ENCODE measurements at regions not wholly inside any gene's neighbourhood (a gene's known extent, or its start where the extent isn't known, plus 50 kb on each side); places are given as distances from the start of the nearest gene placed in this dataset.
A peak's percentile ranks its signal among the peaks of the same experiment; 100 is the strongest.

- no peak for TF ChIP-seq LRRFIP1 (CRISPR knock-in tag; conservative IDR thresholded peaks at IDR 0.05)
- peak; percentile 75 for TF ChIP-seq KMT2B (CRISPR knock-in tag; IDR thresholded peaks at IDR 0.05)
- TF ChIP-seq HMGXB4 (CRISPR knock-in tag; IDR thresholded peaks at IDR 0.05; ENCODE audit: borderline replicate concordance in 1 of 2, low read depth in 1 of 2): peak; percentile 95 to 99
- TF ChIP-seq CEBPG (CRISPR knock-in tag; IDR thresholded peaks at IDR 0.05): peak; percentile 43; the same call in 1 of the 2 replicates
- no peak for TF ChIP-seq JUNB (CRISPR knock-in tag; IDR thresholded peaks at IDR 0.05; ENCODE audit: borderline replicate concordance)
- TF ChIP-seq ZNF672 (CRISPR knock-in tag; IDR thresholded peaks at IDR 0.05): no peak
- TF ChIP-seq HDAC2 (CRISPR knock-in tag; IDR thresholded peaks at IDR 0.05): peak; percentile 50; the same call in 1 of the 2 replicates
- TF ChIP-seq MIXL1 (CRISPR knock-in tag; IDR thresholded peaks at IDR 0.05): peak; percentile 94
- TF ChIP-seq ZNF740 (CRISPR knock-in tag; IDR thresholded peaks at IDR 0.05): no peak
- TF ChIP-seq ATF3 (CRISPR knock-in tag; IDR thresholded peaks at IDR 0.05): peak; percentile 50; the same call in 1 of the 2 replicates
- no peak for TF ChIP-seq ZNF549 (CRISPR knock-in tag; IDR thresholded peaks at IDR 0.05)
- 0 out of 2 replicates have a peak, but pooled peaks have one; percentile 14 for TF ChIP-seq ONECUT2 (CRISPR knock-in tag; IDR thresholded peaks at IDR 0.05)
- TF ChIP-seq ZNF350 (CRISPR knock-in tag; IDR thresholded peaks at IDR 0.05; ENCODE audit: borderline replicate concordance, low read depth): peak; percentile 54; the same call in 1 of the 2 replicates
- no peak for TF ChIP-seq KDM5A (IDR thresholded peaks at IDR 0.05; ENCODE audit: borderline replicate concordance, low read length)
- no peak for TF ChIP-seq PAX8 (CRISPR knock-in tag; IDR thresholded peaks at IDR 0.05; ENCODE audit: borderline replicate concordance)
- TF ChIP-seq MXD3 (CRISPR knock-in tag; IDR thresholded peaks at IDR 0.05): 0 out of 2 replicates have a peak, but pooled peaks have one; percentile 34
- peak; percentile 32; the same call in 1 of the 2 replicates for TF ChIP-seq SIX1 (CRISPR knock-in tag; IDR thresholded peaks at IDR 0.05; ENCODE audit: borderline replicate concordance)
- TF ChIP-seq NFRKB (IDR thresholded peaks at IDR 0.05): no peak
- no peak for TF ChIP-seq U2AF2 (IDR thresholded peaks at IDR 0.05; ENCODE audit: low read depth, low read length)
- TF ChIP-seq HMG20B (CRISPR knock-in tag; conservative IDR thresholded peaks at IDR 0.05): peak; percentile 65; the same call in 1 of the 2 replicates
- TF ChIP-seq ATF6 (CRISPR knock-in tag; conservative IDR thresholded peaks at IDR 0.05): peak; percentile 95; the same call in 1 of the 2 replicates
Observed at GRCh38 chr6:27650620-27651370, 177.9 kb upstream of the ZNF184 start (continued).

Measured in HepG2 (cell line).